PC-3 (cell line): ENCODE measurements at regions not wholly inside any gene's neighbourhood (a gene's known extent, or its start where the extent isn't known, plus 50 kb on each side); places are given as distances from the start of the nearest gene placed in this dataset.

Experiments used
- ATAC-seq: fragments of 200-7000 bp; cut with Tn5 transposase; 2 replicates; pipeline ENCODE4 v1.9.1; 2020; ENCODE audit warnings: mild to moderate bottlenecking, moderate library complexity
- BruUV-seq: library from RNA; stranded (reverse); fragments of 400-500 nt; replicated peaks from 2 replicates; lab custom pipeline; 2021; lab: Mats Ljungman, UMichigan
- CTCF ChIA-PET: fragments of 300-600 bp; sonication (Branson Sonifier 250); formaldehyde crosslinking; loops from one replicate; lab custom pipeline; 2022; ENCODE audit warnings: antibody characterized with exemption; lab: Charles Lee
- POLR2A ChIA-PET: fragments of 300-600 bp; sonication (Branson Sonifier 250); formaldehyde crosslinking; loops from one replicate; lab custom pipeline; 2022; ENCODE audit warnings: antibody characterized with exemption; ENCODE audit not compliant: unreplicated experiment; lab: Charles Lee
- DNase-seq: peaks from one replicate; pipeline ENCODE4 v3.0.0-alpha.2; 2015
- H2AFZ ChIP-seq: fragments of 300-600 bp; sonication (generic); 2 replicates; pipeline ENCODE4 v1.6.0; 2016; ENCODE audit warnings: antibody characterized with exemption, low read length
- H3F3A ChIP-seq: fragments of 300-600 bp; sonication (generic); one replicate; pipeline ENCODE4 v1.6.0; 2017; ENCODE audit warnings: antibody characterized with exemption, low read length, control low read depth, mild to moderate bottlenecking; ENCODE audit not compliant: unreplicated experiment
- H3K27ac ChIP-seq: fragments of 300-600 bp; sonication (generic); 2 replicates; pipeline ENCODE4 v1.5.1; 2016; ENCODE audit warnings: mild to moderate bottlenecking, low read length
- H3K27me3 ChIP-seq: fragments of 300-600 bp; sonication (generic); 2 replicates; pipeline ENCODE4 v1.6.1; 2016; ENCODE audit warnings: low read length, mixed read lengths
- H3K36me3 ChIP-seq: fragments of 300-600 bp; sonication (generic); 2 replicates; pipeline ENCODE4 v1.6.1; 2016; ENCODE audit warnings: low read depth, mixed run types, low read length, mixed read lengths
- H3K4me1 ChIP-seq: fragments of 300-600 bp; sonication (generic); 2 replicates; pipeline ENCODE4 v1.5.1; 2016; ENCODE audit warnings: low read length; ENCODE audit not compliant: insufficient read depth
- H3K4me2 ChIP-seq: fragments of 300-600 bp; sonication (generic); 2 replicates; pipeline ENCODE4 v1.6.0; 2016; ENCODE audit warnings: low read length
- H3K4me3 ChIP-seq: fragments of 300-600 bp; sonication (generic); 2 replicates; pipeline ENCODE4 v1.5.1; 2016; ENCODE audit warnings: mild to moderate bottlenecking, low read length, mixed read lengths
- H3K79me2 ChIP-seq: fragments of 300-600 bp; sonication (generic); 2 replicates; pipeline ENCODE4 v1.6.1; 2017; ENCODE audit warnings: low read length, mixed read lengths
- H3K9ac ChIP-seq: fragments of 300-600 bp; sonication (generic); 2 replicates; pipeline ENCODE4 v1.6.0; 2016; ENCODE audit warnings: mild to moderate bottlenecking, low read length
- H3K9me2 ChIP-seq: fragments of 300-600 bp; sonication (generic); replicated peaks from 2 replicates; pipeline ENCODE4 v1.6.1; 2016; ENCODE audit warnings: mixed run types, low read length, mixed read lengths
- H3K9me3 ChIP-seq: fragments of 300-600 bp; sonication (generic); 2 replicates; pipeline ENCODE4 v1.6.1; 2016; ENCODE audit warnings: low read length, mixed read lengths
- H4K20me1 ChIP-seq: fragments of 300-600 bp; sonication (generic); 2 replicates; pipeline ENCODE4 v1.6.1; 2016; ENCODE audit warnings: low read length, mixed read lengths
- EZH2 ChIP-seq: fragments of 300-600 bp; sonication (generic); IDR thresholded peaks from one replicate; pipeline ENCODE4 v1.6.1; 2017; ENCODE audit warnings: antibody characterized with exemption, mild to moderate bottlenecking, low read length; ENCODE audit not compliant: unreplicated experiment
- EZH2phosphoT487 ChIP-seq: fragments of 300-600 bp; sonication (generic); IDR thresholded peaks from 2 replicates; pipeline ENCODE4 v1.6.1; 2018; ENCODE audit warnings: mild to moderate bottlenecking, antibody characterized with exemption, low read length, borderline replicate concordance
- intact Hi-C: fragments of 100-400 bp; cut with micrococcal nuclease; formaldehyde crosslinking; loops from 2 replicates; pipeline ENCODE4 v1.9.0; 2023
- TF ChIP-seq, protein P1 (sequence below): fragments of 300-600 bp; sonication (generic); conservative IDR thresholded peaks from 2 replicates; pipeline ENCODE4 v1.5.1; 2017; ENCODE audit warnings: antibody characterized with exemption, low read depth, mild to moderate bottlenecking, low read length

DNA sequence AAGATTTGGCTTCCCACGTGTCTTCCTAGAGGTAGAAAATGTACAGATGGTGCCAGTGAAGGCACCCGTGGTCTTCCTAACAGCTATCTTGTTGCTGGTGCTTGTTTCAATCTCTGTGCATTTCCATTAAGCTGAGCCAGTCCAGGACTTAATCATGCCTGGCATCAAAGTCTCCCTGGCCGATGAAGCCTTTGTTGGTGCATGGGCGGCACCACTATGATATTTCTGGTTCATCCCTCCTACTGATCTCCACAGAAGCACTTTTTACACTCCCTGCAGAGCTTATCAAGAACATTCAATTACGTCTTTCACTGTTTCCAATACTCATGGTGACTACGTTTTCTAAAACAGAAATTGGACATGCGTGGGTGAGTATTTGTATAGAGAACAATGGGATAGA lies 128.4 kb downstream of the TTC8 start:
- Histone ChIP-seq H3K9me3 (peaks cover 4% of the 10 kb centered on the region; the same call in 1 of the 2 replicates), H3K9ac (no peak overlapping the region), H3K4me2 (no peak overlapping the region), H4K20me1 (no peaks in the 10 kb centered on the region), H3K36me3 (no peaks in the 10 kb centered on the region), H3K9me2 (no peaks in the 10 kb centered on the region), H3F3A (no peaks in the 10 kb centered on the region), H3K27me3 (no peaks in the 10 kb centered on the region), H3K4me1 (no peaks in the 10 kb centered on the region), H2AFZ (no peak overlapping the region), H3K79me2 (no peaks in the 10 kb centered on the region), H3K27ac (no peak overlapping the region), H3K4me3 (no peak overlapping the region)
- no TSS peak for BruUV-seq
- TF ChIP-seq, protein P1, sequence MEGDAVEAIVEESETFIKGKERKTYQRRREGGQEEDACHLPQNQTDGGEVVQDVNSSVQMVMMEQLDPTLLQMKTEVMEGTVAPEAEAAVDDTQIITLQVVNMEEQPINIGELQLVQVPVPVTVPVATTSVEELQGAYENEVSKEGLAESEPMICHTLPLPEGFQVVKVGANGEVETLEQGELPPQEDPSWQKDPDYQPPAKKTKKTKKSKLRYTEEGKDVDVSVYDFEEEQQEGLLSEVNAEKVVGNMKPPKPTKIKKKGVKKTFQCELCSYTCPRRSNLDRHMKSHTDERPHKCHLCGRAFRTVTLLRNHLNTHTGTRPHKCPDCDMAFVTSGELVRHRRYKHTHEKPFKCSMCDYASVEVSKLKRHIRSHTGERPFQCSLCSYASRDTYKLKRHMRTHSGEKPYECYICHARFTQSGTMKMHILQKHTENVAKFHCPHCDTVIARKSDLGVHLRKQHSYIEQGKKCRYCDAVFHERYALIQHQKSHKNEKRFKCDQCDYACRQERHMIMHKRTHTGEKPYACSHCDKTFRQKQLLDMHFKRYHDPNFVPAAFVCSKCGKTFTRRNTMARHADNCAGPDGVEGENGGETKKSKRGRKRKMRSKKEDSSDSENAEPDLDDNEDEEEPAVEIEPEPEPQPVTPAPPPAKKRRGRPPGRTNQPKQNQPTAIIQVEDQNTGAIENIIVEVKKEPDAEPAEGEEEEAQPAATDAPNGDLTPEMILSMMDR: no peak
- TF ChIP-seq EZH2phosphoT487 (no peak), EZH2 (no peak)
- ATAC-seq: no peak
- ChIA-PET POLR2A (no interaction called here), CTCF (no interaction called here)
- DNase-seq: no peak
- intact Hi-C loops: no loop called here

DNA sequence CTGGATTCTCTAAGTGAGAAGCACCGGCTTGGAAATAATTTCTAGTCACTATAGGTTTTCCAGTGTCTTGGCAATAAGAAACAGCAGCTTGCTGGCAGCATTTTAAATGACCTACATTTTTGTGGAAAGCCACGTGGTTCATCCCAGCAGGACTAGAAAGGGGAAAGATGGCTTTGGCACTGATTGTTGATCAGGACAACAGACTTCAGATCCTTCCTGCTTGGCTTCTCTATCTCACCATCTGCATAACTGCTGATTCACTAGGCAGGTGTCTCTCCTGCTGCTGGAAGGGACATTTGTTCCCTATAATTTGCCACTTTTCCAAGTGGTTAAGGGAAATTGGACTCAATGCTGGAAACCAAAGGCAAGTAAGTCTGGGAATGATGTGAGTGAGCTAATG lies 131.0 kb downstream of the TTC8 start:
- CTCF ChIA-PET: no interaction called here

DNA sequence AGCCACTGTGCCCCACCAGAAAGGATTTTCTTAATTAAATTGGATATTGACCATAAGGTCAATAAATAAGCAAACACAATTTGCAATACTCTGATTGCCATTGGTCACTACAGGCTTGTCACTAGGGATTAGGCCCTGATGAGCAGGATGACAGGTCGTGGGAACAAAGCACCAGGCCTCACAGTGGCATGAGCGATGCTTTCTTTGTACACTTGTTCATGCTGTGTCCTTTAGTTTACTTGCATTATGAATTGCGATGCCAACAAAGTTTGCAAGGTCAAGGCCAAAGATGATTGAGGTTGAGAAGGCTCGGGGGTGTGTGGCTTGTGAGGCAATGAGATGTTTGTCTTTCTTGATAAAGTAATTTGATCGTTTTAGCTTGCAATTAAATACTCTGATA lies 136.0 kb downstream of the TTC8 start:
- intact Hi-C loops: no loop called here
- Histone ChIP-seq H2AFZ (no peak overlapping the region), H3K27ac (no peak overlapping the region), H3K9ac (no peak overlapping the region), H3K4me3 (no peak overlapping the region), H3K79me2 (no peaks in the 10 kb centered on the region), H3K9me3 (no peaks in the 10 kb centered on the region), H3K4me1 (no peaks in the 10 kb centered on the region), H3K36me3 (no peaks in the 10 kb centered on the region), H3K9me2 (no peaks in the 10 kb centered on the region), H3K27me3 (no peaks in the 10 kb centered on the region), H4K20me1 (no peaks in the 10 kb centered on the region), H3F3A (no peaks in the 10 kb centered on the region), H3K4me2 (no peak overlapping the region)
- DNase-seq (no peak), ATAC-seq (no peak)
- TF ChIP-seq, protein P1: no peak
- TF ChIP-seq EZH2: no peak
- POLR2A ChIA-PET: no interaction called here
- BruUV-seq: no TSS peak
- CTCF ChIA-PET: no interaction called here

More for the DNA sequence above, 131.0 kb downstream of the TTC8 start:
- POLR2A ChIA-PET: no interaction called here
- intact Hi-C loops: no loop called here
- Histone ChIP-seq H3K79me2 (no peaks in the 10 kb centered on the region), H3K4me1 (no peaks in the 10 kb centered on the region), H3K27ac (no peak overlapping the region), H2AFZ (no peak overlapping the region), H3K9me3 (peaks cover 4% of the 10 kb centered on the region; the same call in 1 of the 2 replicates), H3K9ac (no peak overlapping the region), H4K20me1 (no peaks in the 10 kb centered on the region), H3K27me3 (no peaks in the 10 kb centered on the region), H3K4me3 (no peak overlapping the region), H3K4me2 (no peak overlapping the region), H3F3A (no peaks in the 10 kb centered on the region), H3K9me2 (no peaks in the 10 kb centered on the region), H3K36me3 (no peaks in the 10 kb centered on the region)
- ATAC-seq (no peak), DNase-seq (no peak)
- TF ChIP-seq, protein P1: no peak
- TF ChIP-seq EZH2: no peak
- TF ChIP-seq EZH2phosphoT487: no peak
- no TSS peak for BruUV-seq
